HEK293T (cell line): ENCODE measurements at regions not wholly inside any gene's neighbourhood (a gene's known extent, or its start where the extent isn't known, plus 50 kb on each side); places are given as distances from the start of the nearest gene placed in this dataset.

Experiments
- BHLHE40 ChIP-seq: fragments of 450-650 bp; IDR thresholded peaks from 2 replicates; pipeline ENCODE4 v1.6.1; 2016; ENCODE audit warnings: mild to moderate bottlenecking, moderate library complexity, borderline replicate concordance
- ELF4 ChIP-seq: fragments of 450-650 bp; IDR thresholded peaks from 2 replicates; pipeline ENCODE4 v1.6.1; 2017; ENCODE audit warnings: antibody characterized with exemption
- FOXK2 ChIP-seq: fragments of 450-650 bp; IDR thresholded peaks from 2 replicates; pipeline ENCODE4 v1.6.1; 2016; ENCODE audit warnings: mild to moderate bottlenecking
- FOXM1 ChIP-seq: fragments of 450-650 bp; IDR thresholded peaks from 2 replicates; pipeline ENCODE4 v1.6.1; 2017; ENCODE audit warnings: mild to moderate bottlenecking, borderline replicate concordance
- HDGF ChIP-seq: fragments of 450-650 bp; IDR thresholded peaks from 2 replicates; pipeline ENCODE4 v1.6.1; 2017; ENCODE audit warnings: antibody characterized with exemption, borderline replicate concordance
- SP1 ChIP-seq: fragments of 450-650 bp; IDR thresholded peaks from 2 replicates; pipeline ENCODE4 v1.6.1; 2017
- SUZ12 ChIP-seq: fragments of 450-650 bp; IDR thresholded peaks from 2 replicates; pipeline ENCODE4 v1.6.1; 2016; ENCODE audit warnings: mild to moderate bottlenecking
- TARDBP ChIP-seq: fragments of 450-650 bp; IDR thresholded peaks from 2 replicates; pipeline ENCODE4 v1.6.1; 2016

- no peak for TF ChIP-seq TARDBP
- no peak for TF ChIP-seq BHLHE40
- TF ChIP-seq FOXM1, result no peak
- no peak for TF ChIP-seq ELF4
- no peak for TF ChIP-seq SUZ12
- no peak for TF ChIP-seq HDGF
- TF ChIP-seq SP1, result no peak
- TF ChIP-seq FOXK2, result no peak
Observed at GRCh38 chr3:63135367-63135766, 142.7 kb upstream of the SYNPR start.
